ENCODE measurements at regions not wholly inside any gene's neighbourhood (a gene's known extent, or its start where the extent isn't known, plus 50 kb on each side); places are given as distances from the start of the nearest gene placed in this dataset.

DNA sequence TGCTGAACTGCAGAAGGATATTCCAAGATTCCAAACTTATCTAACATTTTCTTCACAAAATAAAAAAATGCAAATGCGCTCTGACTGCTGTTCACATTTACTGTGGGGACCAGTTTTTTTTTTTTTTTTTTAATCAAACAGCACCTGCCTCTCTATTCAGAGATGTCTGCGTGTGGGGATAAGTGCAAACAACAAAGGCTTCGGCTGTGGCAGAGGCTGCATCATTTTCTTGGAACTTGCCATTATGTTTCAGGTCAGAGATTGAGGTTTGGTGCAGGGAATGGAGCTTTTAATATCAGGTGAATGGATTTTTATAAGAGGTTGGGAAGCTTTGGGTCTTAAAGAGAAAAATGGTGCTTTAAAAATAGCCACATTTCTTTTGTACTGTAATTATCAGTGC, 78.2 kb upstream of the TET2 start:
- TF ChIP-seq ZBTB21 (tag by site-specific recombination; IDR thresholded peaks at IDR 0.05): no peak
- no peak for TF ChIP-seq CTCF (tag by site-specific recombination; IDR thresholded peaks at IDR 0.05)
- no peak for TF ChIP-seq MEIS1 (CRISPR knock-in tag; IDR thresholded peaks at IDR 0.05; ENCODE audit: borderline replicate concordance)

Data from HEK293 (cell line).